HCT116 (cell line): ENCODE measurements at regions not wholly inside any gene's neighbourhood (a gene's known extent, or its start where the extent isn't known, plus 50 kb on each side); places are given as distances from the start of the nearest gene placed in this dataset.

Experiments
- ATAC-seq: fragments of 200-7000 bp; cut with Tn5 transposase; 2 replicates; pipeline ENCODE4 v1.9.1; 2020; ENCODE audit warnings: mild to moderate bottlenecking, moderate library complexity
- BruUV-seq: library from RNA; stranded (reverse); fragments of 400-500 nt; replicated peaks from 2 replicates; lab custom pipeline; 2021; lab: Mats Ljungman, UMichigan
- CTCF ChIA-PET: fragments of 300-600 bp; sonication (Branson Sonifier 250); formaldehyde crosslinking; loops from one replicate; lab custom pipeline; 2021; ENCODE audit warnings: antibody characterized with exemption; lab: Charles Lee
- POLR2A ChIA-PET: fragments of 300-600, 350-600 bp; sonication (Branson Sonifier 250); formaldehyde crosslinking; loops from one replicate; lab custom pipeline; 2021; ENCODE audit warnings: antibody characterized with exemption; lab: Charles Lee
- RAD21 ChIA-PET, 2 experiments: fragments of 300-600 bp; sonication (Branson Sonifier 250); formaldehyde crosslinking; loops; one replicate each; lab custom pipeline; 2023; ENCODE audit warnings: low total read pairs in 2 of 2; ENCODE audit not compliant: uncharacterized antibody in 2 of 2, unreplicated experiment in 2 of 2, low non-redundant PET in 1 of 2; lab: Charles Lee
- DNase-seq: peaks from one replicate; pipeline ENCODE4 v3.0.0-alpha.2; 2010; ENCODE audit warnings: low read depth, low spot score
- H2AFZ ChIP-seq: fragments of 200-600 bp; shearing (Covaris generic), sonication (generic); 2 replicates; pipeline ENCODE4 v1.6.1; 2017; ENCODE audit warnings: low read depth, mixed run types, mixed read lengths, antibody characterized with exemption, low read length; ENCODE audit not compliant: poor library complexity, severe bottlenecking
- H3K27ac ChIP-seq: 2 replicates; pipeline ENCODE4 v1.5.1; 2012; ENCODE audit warnings: low read depth, low read length
- H3K27me3 ChIP-seq: fragments of 200-600 bp; sonication (generic); 2 replicates; pipeline ENCODE4 v1.6.1; 2016; ENCODE audit warnings: mixed run types, low read length, mixed read lengths; ENCODE audit not compliant: insufficient read depth
- H3K36me3 ChIP-seq, 2 experiments: fragments of 200-500 bp in 1 of 2; fragments of 200-600 bp in 1 of 2; sonication (Bioruptor generic) in 1 of 2; sonication (generic) in 1 of 2; 2 replicates each; pipeline versions ENCODE4 v1.5.1 to v1.6.1; 2014 to 2016; ENCODE audit warnings: low read length in 2 of 2, inconsistent platforms in 1 of 2, mixed read lengths in 1 of 2, mixed run types in 1 of 2; ENCODE audit not compliant: insufficient read depth in 2 of 2, control insufficient read depth in 1 of 2
- H3K4me1 ChIP-seq, 2 experiments: fragments of 200-600 bp in 1 of 2; sonication (generic) in 1 of 2; 2 replicates each; pipeline versions ENCODE4 v1.5.1 to v1.6.1; 2012 to 2017; ENCODE audit warnings: low read length in 2 of 2, inconsistent platforms in 1 of 2, mild to moderate bottlenecking in 1 of 2, mixed read lengths in 1 of 2, mixed run types in 1 of 2, moderate library complexity in 1 of 2; ENCODE audit not compliant: insufficient read depth in 2 of 2, control insufficient read depth in 1 of 2
- H3K4me2 ChIP-seq: fragments of 200-600 bp; sonication (generic); 2 replicates; pipeline ENCODE4 v1.6.1; 2017; ENCODE audit warnings: mixed run types, low read length, mixed read lengths
- H3K4me3 ChIP-seq, 2 experiments: fragments of 200-600 bp in 1 of 2; sonication (generic) in 1 of 2; replicated peaks in 1 of 2; 2 replicates each; pipeline ENCODE4 v1.5.1; 2011 to 2016; ENCODE audit warnings: low read length in 2 of 2, control low read depth in 1 of 2, low read depth in 1 of 2, mild to moderate bottlenecking in 1 of 2, mixed read lengths in 1 of 2, mixed run types in 1 of 2
- H3K79me2 ChIP-seq: fragments of 200-600 bp; sonication (generic); 2 replicates; pipeline ENCODE4 v1.6.1; 2017; ENCODE audit warnings: mild to moderate bottlenecking, mixed run types, low read length, moderate library complexity, mixed read lengths; ENCODE audit not compliant: insufficient read depth
- H3K9ac ChIP-seq: fragments of 200-600 bp; sonication (generic); 2 replicates; pipeline ENCODE4 v1.6.1; 2016; ENCODE audit warnings: low read length, mixed read lengths
- H3K9me2 ChIP-seq: fragments of 200-600 bp; sonication (generic), shearing (Covaris generic); 2 replicates; pipeline ENCODE4 v1.6.1; 2017; ENCODE audit warnings: mixed run types, mild to moderate bottlenecking, moderate library complexity; ENCODE audit not compliant: insufficient read depth
- H3K9me3 ChIP-seq, 2 experiments: fragments of 200-500 bp in 1 of 2; fragments of 200-600 bp in 1 of 2; sonication (Bioruptor generic) in 1 of 2; sonication (generic) in 1 of 2; 2 replicates each; pipeline ENCODE4 v1.6.1; 2014 to 2017; ENCODE audit warnings: low read length in 2 of 2, mixed read lengths in 2 of 2, inconsistent platforms in 1 of 2, low read depth in 1 of 2, mild to moderate bottlenecking in 1 of 2, mixed run types in 1 of 2, moderate library complexity in 1 of 2; ENCODE audit not compliant: control insufficient read depth in 1 of 2, insufficient read depth in 1 of 2
- H4K20me1 ChIP-seq: fragments of 200-600 bp; sonication (generic), shearing (Covaris generic); 2 replicates; pipeline ENCODE4 v1.6.1; 2017; ENCODE audit warnings: mixed run types, mild to moderate bottlenecking, moderate library complexity; ENCODE audit not compliant: insufficient read depth
- ELF1 ChIP-seq: IDR thresholded peaks from 2 replicates; pipeline ENCODE4 v1.6.1; 2012; ENCODE audit warnings: low read depth, borderline replicate concordance
- EZH2phosphoT487 ChIP-seq: fragments of 200-600 bp; IDR thresholded peaks from 2 replicates; pipeline ENCODE4 v1.6.1; 2018; ENCODE audit warnings: antibody characterized with exemption, borderline replicate concordance
- JUND ChIP-seq: IDR thresholded peaks from 2 replicates; pipeline ENCODE4 v1.6.1; 2012
- RAD21 ChIP-seq: IDR thresholded peaks from 2 replicates; pipeline ENCODE4 v1.6.1; 2012; ENCODE audit warnings: low read depth, mild to moderate bottlenecking
- YY1 ChIP-seq: IDR thresholded peaks from 2 replicates; pipeline ENCODE4 v1.6.1; 2011; ENCODE audit warnings: low read length, low read depth, moderate library complexity, mild to moderate bottlenecking; ENCODE audit not compliant: insufficient replicate concordance; ENCODE audit errors: extremely low read depth
- ZFX ChIP-seq: fragments of 450-650 bp; IDR thresholded peaks from 2 replicates; pipeline ENCODE4 v1.6.1; 2017
- intact Hi-C: fragments of 100-400 bp; cut with micrococcal nuclease; formaldehyde crosslinking; loops from 2 replicates; pipeline ENCODE4 v1.10.0; 2022
- TF ChIP-seq, protein P1 (sequence below): IDR thresholded peaks from 2 replicates; pipeline ENCODE4 v1.6.1; 2012; ENCODE audit warnings: low read depth

DNA sequence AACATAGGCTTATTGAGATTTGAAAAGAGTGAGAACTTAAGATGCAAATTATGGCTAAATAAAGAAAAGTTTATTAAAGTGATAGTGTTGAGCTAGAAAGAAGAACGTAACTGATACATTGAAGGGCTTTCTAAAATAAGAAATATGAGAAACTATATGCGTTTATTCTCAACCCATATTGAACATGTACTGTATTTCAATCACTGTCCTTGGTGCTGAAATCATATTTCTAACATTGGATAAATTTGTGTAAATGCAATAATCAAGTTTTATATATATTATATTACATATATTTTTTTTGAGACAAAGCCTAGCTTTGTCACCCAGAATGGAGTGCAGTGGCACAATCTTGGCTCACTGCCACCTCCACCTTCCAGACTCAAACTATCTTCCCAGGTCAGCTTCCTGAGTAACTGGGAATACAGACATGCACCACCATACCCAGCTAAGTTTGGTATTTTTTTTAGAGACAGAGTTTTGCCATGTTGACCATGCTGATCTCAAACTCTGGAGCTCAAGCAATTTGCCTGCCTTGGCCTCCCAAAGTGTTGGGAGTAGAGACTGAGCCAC, 1065.8 kb downstream of the REEP3 start:
- H3K9ac ChIP-seq = no peak overlapping the region
- no peak for TF ChIP-seq ZFX
- TF ChIP-seq, protein P1, sequence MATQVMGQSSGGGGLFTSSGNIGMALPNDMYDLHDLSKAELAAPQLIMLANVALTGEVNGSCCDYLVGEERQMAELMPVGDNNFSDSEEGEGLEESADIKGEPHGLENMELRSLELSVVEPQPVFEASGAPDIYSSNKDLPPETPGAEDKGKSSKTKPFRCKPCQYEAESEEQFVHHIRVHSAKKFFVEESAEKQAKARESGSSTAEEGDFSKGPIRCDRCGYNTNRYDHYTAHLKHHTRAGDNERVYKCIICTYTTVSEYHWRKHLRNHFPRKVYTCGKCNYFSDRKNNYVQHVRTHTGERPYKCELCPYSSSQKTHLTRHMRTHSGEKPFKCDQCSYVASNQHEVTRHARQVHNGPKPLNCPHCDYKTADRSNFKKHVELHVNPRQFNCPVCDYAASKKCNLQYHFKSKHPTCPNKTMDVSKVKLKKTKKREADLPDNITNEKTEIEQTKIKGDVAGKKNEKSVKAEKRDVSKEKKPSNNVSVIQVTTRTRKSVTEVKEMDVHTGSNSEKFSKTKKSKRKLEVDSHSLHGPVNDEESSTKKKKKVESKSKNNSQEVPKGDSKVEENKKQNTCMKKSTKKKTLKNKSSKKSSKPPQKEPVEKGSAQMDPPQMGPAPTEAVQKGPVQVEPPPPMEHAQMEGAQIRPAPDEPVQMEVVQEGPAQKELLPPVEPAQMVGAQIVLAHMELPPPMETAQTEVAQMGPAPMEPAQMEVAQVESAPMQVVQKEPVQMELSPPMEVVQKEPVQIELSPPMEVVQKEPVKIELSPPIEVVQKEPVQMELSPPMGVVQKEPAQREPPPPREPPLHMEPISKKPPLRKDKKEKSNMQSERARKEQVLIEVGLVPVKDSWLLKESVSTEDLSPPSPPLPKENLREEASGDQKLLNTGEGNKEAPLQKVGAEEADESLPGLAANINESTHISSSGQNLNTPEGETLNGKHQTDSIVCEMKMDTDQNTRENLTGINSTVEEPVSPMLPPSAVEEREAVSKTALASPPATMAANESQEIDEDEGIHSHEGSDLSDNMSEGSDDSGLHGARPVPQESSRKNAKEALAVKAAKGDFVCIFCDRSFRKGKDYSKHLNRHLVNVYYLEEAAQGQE = peak; percentile 57
- no peak for TF ChIP-seq EZH2phosphoT487
- TF ChIP-seq, all 23 proteins: peak for 1
- no TSS peak for BruUV-seq
- no peak overlapping the region for H3K27ac ChIP-seq
- H3K4me1 ChIP-seq = no peaks in the 10 kb centered on the region
- no peaks in the 10 kb centered on the region for H3K27me3 ChIP-seq
- CTCF ChIA-PET = no interaction called here
- POLR2A ChIA-PET = no interaction called here
- no peak overlapping the region for H3K4me2 ChIP-seq
- RAD21 ChIA-PET = no interaction called here
- H4K20me1 ChIP-seq = no peaks in the 10 kb centered on the region
- no peaks in the 10 kb centered on the region for H3K79me2 ChIP-seq
- DNase-seq (no peak), ATAC-seq (no peak)
- no peaks in the 10 kb centered on the region for H3K9me2 ChIP-seq
- H3K4me3 ChIP-seq = no peak overlapping the region
- no peaks in the 10 kb centered on the region for H3K9me3 ChIP-seq
- intact Hi-C loops = no loop called here
- no peaks in the 10 kb centered on the region for H3K36me3 ChIP-seq
- no peak overlapping the region for H2AFZ ChIP-seq

DNA sequence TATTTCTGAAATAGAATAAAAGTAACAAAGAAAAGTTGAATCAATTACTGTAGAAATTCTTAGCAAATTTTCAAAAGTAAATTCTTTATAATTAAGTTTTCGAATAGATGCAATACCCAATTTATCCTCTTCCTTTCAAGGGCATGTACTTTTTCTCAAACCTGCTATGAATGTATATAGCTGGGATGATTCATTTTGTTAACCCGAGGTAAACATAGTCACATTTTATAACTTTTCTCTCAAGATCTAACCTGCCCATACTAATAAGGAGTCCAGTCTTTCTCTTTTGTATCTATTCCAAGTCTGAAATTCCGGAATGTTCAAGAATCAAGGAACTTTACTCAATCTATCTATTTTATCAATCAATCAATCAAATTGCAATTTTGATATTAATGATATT, 1072.9 kb downstream of the REEP3 start:
- ChIA-PET CTCF (no interaction called here), RAD21 (no interaction called here), POLR2A (no interaction called here)
- BruUV-seq = no TSS peak
- no peaks in the 10 kb centered on the region for H3K79me2 ChIP-seq
- no peaks in the 10 kb centered on the region for H4K20me1 ChIP-seq
- DNase-seq (no peak), ATAC-seq (no peak)
- no peak overlapping the region for H3K4me3 ChIP-seq
- H3K36me3 ChIP-seq = no peaks in the 10 kb centered on the region
- no peaks in the 10 kb centered on the region for H3K27me3 ChIP-seq
- TF ChIP-seq JUND (no peak), RAD21 (no peak), ELF1 (no peak), YY1 (no peak)
- H3K9ac ChIP-seq = no peak overlapping the region
- no peak overlapping the region for H2AFZ ChIP-seq
- H3K27ac ChIP-seq = no peak overlapping the region
- H3K4me1 ChIP-seq = no peaks in the 10 kb centered on the region
- no peaks in the 10 kb centered on the region for H3K9me3 ChIP-seq
- intact Hi-C loops = no loop called here
- H3K4me2 ChIP-seq = no peak overlapping the region
- H3K9me2 ChIP-seq = no peaks in the 10 kb centered on the region
